ENCODE measurements at regions not wholly inside any gene's neighbourhood (a gene's known extent, or its start where the extent isn't known, plus 50 kb on each side); places are given as distances from the start of the nearest gene placed in this dataset.

DNA sequence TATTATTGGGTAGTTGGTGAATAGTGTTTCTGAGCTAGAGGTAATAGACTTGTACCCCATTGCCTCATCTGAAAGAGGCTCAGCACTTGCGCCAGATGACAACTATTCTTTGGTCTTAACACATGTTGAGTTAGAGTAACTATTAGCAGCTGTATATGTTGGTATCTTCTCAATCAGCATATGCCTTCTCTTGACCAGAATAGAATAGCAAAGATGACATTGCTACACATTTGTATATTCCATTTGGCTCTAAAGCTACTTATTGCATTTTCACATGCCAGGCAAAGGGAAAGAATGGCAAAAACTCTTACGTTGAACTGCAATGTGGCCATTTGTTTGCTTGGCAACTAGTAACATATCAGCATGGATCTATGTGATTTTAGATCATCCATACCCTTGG is 173.8 kb upstream of the AGR3 start:
- Histone ChIP-seq H3K27me3 (ENCODE audit: control insufficient read depth, insufficient read depth, low read length) (no peaks in the 10 kb centered on the region), H3K9me3 (ENCODE audit: control insufficient read depth, insufficient read depth, low read length) (no peaks in the 10 kb centered on the region), H3K4me3 (ENCODE audit: low read length) (no peak overlapping the region), H3K36me3 (ENCODE audit: control insufficient read depth, insufficient read depth, low read length) (no peaks in the 10 kb centered on the region), H3K27ac (ENCODE audit: low read length) (no peak overlapping the region), H3K4me1 (ENCODE audit: control insufficient read depth, insufficient read depth, low read length) (no peaks in the 10 kb centered on the region)
- TF ChIP-seq, protein P1, sequence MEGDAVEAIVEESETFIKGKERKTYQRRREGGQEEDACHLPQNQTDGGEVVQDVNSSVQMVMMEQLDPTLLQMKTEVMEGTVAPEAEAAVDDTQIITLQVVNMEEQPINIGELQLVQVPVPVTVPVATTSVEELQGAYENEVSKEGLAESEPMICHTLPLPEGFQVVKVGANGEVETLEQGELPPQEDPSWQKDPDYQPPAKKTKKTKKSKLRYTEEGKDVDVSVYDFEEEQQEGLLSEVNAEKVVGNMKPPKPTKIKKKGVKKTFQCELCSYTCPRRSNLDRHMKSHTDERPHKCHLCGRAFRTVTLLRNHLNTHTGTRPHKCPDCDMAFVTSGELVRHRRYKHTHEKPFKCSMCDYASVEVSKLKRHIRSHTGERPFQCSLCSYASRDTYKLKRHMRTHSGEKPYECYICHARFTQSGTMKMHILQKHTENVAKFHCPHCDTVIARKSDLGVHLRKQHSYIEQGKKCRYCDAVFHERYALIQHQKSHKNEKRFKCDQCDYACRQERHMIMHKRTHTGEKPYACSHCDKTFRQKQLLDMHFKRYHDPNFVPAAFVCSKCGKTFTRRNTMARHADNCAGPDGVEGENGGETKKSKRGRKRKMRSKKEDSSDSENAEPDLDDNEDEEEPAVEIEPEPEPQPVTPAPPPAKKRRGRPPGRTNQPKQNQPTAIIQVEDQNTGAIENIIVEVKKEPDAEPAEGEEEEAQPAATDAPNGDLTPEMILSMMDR (IDR thresholded peaks at IDR 0.05): no peak
- DNase-seq: no peak
- H3K4me1 Mint-ChIP-seq: no peaks in the 10 kb centered on the region
- H3K36me3 Mint-ChIP-seq: no peaks in the 10 kb centered on the region
- H3K27ac Mint-ChIP-seq: no peak overlapping the region
- H3K4me3 Mint-ChIP-seq: no peak overlapping the region
- no peak for ATAC-seq
- intact Hi-C loops (cut with micrococcal nuclease): no loop called here
- H3K9me3 Mint-ChIP-seq: no peaks in the 10 kb centered on the region
- WGBS (ENCODE audit: insufficient coverage): 98% methylated on average over 2 of the region's 2 CpGs
- no peaks in the 10 kb centered on the region for H3K27me3 Mint-ChIP-seq (ENCODE audit: low read depth in 2 of 2)

DNA sequence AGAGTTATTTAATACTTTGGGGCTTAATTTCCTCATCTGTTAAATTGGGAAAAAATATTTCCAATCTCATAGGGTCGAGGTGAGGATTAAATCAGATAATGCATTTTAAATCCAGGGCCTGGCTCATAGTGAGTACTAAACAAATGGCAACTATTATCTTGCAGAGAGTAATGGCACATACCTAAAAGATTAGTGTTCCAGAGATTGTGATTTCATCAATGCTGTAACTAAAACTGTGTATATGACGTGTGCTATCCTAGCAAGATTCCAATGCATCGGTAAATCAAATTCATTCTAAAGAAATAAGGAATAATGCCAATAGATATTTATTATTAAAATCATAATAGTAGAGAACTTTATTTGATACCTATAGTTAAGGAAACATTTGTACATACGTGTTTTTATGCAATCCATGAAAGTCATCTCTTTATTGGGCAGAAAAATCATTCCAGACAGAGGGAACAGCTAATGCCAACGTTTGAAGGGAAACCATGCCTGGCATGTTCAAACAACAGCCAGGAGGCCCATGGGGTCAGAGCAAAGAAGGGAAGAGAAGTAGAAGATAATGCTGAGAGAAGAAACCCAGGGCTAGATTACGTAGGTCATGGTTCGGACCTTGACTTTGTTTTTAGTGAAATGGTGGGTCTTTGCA is 174.8 kb upstream of the AGR3 start:
- TF ChIP-seq, protein P1 (IDR thresholded peaks at IDR 0.05): no peak
- no peaks in the 10 kb centered on the region for H3K4me1 ChIP-seq (ENCODE audit: control insufficient read depth, insufficient read depth, low read length)
- H3K9me3 Mint-ChIP-seq: no peaks in the 10 kb centered on the region
- no peak overlapping the region for H3K27ac ChIP-seq (ENCODE audit: low read length)
- WGBS (ENCODE audit: insufficient coverage): 86% methylated on average over 5 of the region's 7 CpGs
- H3K27me3 ChIP-seq (ENCODE audit: control insufficient read depth, insufficient read depth, low read length): no peaks in the 10 kb centered on the region
- no peak for ATAC-seq
- no peak overlapping the region for H3K4me3 ChIP-seq (ENCODE audit: low read length)
- no peak overlapping the region for H3K27ac Mint-ChIP-seq
- H3K4me3 Mint-ChIP-seq: no peak overlapping the region
- no peaks in the 10 kb centered on the region for H3K36me3 Mint-ChIP-seq
- no peaks in the 10 kb centered on the region for H3K9me3 ChIP-seq (ENCODE audit: control insufficient read depth, insufficient read depth, low read length)
- H3K36me3 ChIP-seq (ENCODE audit: control insufficient read depth, insufficient read depth, low read length): no peaks in the 10 kb centered on the region
- intact Hi-C loops (cut with micrococcal nuclease): no loop called here
- no peak for DNase-seq
- H3K27me3 Mint-ChIP-seq (ENCODE audit: low read depth in 2 of 2): no peaks in the 10 kb centered on the region
- H3K4me1 Mint-ChIP-seq: no peaks in the 10 kb centered on the region

DNA sequence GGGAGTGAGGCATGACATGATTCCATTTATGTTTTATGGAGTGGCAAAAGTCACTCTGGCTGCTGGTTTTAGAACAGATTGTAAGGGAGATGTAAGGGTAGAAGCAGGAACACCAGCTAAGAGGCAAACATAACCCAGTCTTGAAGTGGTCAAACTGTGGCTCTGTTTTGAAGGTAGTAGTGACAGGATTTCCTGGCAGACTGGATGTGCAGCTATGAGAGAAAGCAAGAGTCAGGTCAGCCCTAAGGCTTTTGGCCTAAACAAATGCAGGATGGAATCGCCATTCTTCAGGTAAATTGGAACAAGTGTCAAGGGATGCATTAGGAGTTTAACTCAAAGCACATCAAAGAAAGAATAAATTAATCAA is 175.3 kb upstream of the AGR3 start:
- H3K4me1 Mint-ChIP-seq: no peaks in the 10 kb centered on the region
- no peaks in the 10 kb centered on the region for H3K36me3 ChIP-seq (ENCODE audit: control insufficient read depth, insufficient read depth, low read length)
- H3K9me3 Mint-ChIP-seq: no peaks in the 10 kb centered on the region
- TF ChIP-seq, protein P1 (IDR thresholded peaks at IDR 0.05): no peak
- H3K27me3 Mint-ChIP-seq (ENCODE audit: low read depth in 2 of 2): no peaks in the 10 kb centered on the region
- no peak overlapping the region for H3K27ac Mint-ChIP-seq
- H3K27me3 ChIP-seq (ENCODE audit: control insufficient read depth, insufficient read depth, low read length): no peaks in the 10 kb centered on the region
- H3K4me1 ChIP-seq (ENCODE audit: control insufficient read depth, insufficient read depth, low read length): no peaks in the 10 kb centered on the region
- H3K9me3 ChIP-seq (ENCODE audit: control insufficient read depth, insufficient read depth, low read length): no peaks in the 10 kb centered on the region
- WGBS (ENCODE audit: insufficient coverage): no CpG with 5 or more reads among the region's 1 CpG
- DNase-seq (no peak), ATAC-seq (no peak)
- H3K4me3 ChIP-seq (ENCODE audit: low read length): no peak overlapping the region
- H3K4me3 Mint-ChIP-seq: no peak overlapping the region
- intact Hi-C loops (cut with micrococcal nuclease): no loop called here
- no peak overlapping the region for H3K27ac ChIP-seq (ENCODE audit: low read length)
- no peaks in the 10 kb centered on the region for H3K36me3 Mint-ChIP-seq

DNA sequence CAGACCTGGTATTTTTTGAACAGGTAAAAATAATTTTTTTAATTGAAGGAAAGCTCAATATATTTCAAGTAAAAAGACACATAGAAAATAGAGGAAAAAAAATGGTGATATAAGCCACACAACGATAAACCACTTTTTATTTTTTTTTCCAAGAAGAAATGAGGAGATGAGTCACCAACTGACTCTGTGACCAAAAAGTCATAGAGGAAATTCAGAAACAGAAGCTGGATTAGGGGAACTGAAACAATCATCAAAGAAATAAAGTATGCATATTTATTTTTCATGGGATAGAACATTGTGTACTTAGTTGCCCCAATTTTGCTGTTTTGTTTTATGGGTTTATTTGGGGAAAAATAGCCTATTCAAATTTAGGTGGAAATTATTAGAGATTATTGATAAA is 176.8 kb upstream of the AGR3 start:
- no peak overlapping the region for H3K27ac Mint-ChIP-seq
- no peaks in the 10 kb centered on the region for H3K36me3 Mint-ChIP-seq
- no peaks in the 10 kb centered on the region for H3K9me3 Mint-ChIP-seq
- intact Hi-C loops (cut with micrococcal nuclease): no loop called here
- H3K9me3 ChIP-seq (ENCODE audit: control insufficient read depth, insufficient read depth, low read length): no peaks in the 10 kb centered on the region
- TF ChIP-seq, protein P1 (IDR thresholded peaks at IDR 0.05): no peak
- no peak for ATAC-seq
- no peak overlapping the region for H3K4me3 ChIP-seq (ENCODE audit: low read length)
- H3K4me3 Mint-ChIP-seq: no peak overlapping the region
- H3K36me3 ChIP-seq (ENCODE audit: control insufficient read depth, insufficient read depth, low read length): no peaks in the 10 kb centered on the region
- WGBS (ENCODE audit: insufficient coverage): no CpG with 5 or more reads among the region's 1 CpG
- H3K4me1 Mint-ChIP-seq: no peaks in the 10 kb centered on the region
- no peaks in the 10 kb centered on the region for H3K27me3 Mint-ChIP-seq (ENCODE audit: low read depth in 2 of 2)
- H3K27ac ChIP-seq (ENCODE audit: low read length): no peak overlapping the region
- H3K27me3 ChIP-seq (ENCODE audit: control insufficient read depth, insufficient read depth, low read length): no peaks in the 10 kb centered on the region
- no peak for DNase-seq
- no peaks in the 10 kb centered on the region for H3K4me1 ChIP-seq (ENCODE audit: control insufficient read depth, insufficient read depth, low read length)
